ENCODE measurements at regions not wholly inside any gene's neighbourhood (a gene's known extent, or its start where the extent isn't known, plus 50 kb on each side); places are given as distances from the start of the nearest gene placed in this dataset.

DNA sequence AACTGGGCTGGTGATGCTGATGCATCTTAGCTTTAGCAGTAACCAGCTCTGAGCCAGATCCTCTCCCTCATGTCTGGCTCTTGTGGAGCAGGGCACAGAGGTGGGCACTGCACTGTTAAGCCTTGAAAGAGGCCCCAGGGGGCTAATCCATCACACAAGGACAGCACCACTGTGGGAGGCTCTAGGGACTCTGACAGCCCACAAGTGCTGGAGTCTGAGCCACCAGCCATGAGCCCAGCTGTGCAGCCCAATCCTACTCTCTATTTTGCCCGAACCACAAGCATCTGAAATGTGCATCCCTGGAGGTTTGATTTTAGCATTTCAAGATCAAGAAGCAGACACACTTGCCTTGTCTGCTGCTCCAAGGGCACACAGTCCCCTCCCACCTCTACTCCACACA is 407.1 kb upstream of the TRPC7 start:
- no peak for ATAC-seq
- TF ChIP-seq, protein P1, sequence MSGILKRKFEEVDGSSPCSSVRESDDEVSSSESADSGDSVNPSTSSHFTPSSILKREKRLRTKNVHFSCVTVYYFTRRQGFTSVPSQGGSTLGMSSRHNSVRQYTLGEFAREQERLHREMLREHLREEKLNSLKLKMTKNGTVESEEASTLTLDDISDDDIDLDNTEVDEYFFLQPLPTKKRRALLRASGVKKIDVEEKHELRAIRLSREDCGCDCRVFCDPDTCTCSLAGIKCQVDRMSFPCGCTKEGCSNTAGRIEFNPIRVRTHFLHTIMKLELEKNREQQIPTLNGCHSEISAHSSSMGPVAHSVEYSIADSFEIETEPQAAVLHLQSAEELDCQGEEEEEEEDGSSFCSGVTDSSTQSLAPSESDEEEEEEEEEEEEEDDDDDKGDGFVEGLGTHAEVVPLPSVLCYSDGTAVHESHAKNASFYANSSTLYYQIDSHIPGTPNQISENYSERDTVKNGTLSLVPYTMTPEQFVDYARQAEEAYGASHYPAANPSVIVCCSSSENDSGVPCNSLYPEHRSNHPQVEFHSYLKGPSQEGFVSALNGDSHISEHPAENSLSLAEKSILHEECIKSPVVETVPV (CRISPR knock-in tag; IDR thresholded peaks at IDR 0.05): no peak

DNA sequence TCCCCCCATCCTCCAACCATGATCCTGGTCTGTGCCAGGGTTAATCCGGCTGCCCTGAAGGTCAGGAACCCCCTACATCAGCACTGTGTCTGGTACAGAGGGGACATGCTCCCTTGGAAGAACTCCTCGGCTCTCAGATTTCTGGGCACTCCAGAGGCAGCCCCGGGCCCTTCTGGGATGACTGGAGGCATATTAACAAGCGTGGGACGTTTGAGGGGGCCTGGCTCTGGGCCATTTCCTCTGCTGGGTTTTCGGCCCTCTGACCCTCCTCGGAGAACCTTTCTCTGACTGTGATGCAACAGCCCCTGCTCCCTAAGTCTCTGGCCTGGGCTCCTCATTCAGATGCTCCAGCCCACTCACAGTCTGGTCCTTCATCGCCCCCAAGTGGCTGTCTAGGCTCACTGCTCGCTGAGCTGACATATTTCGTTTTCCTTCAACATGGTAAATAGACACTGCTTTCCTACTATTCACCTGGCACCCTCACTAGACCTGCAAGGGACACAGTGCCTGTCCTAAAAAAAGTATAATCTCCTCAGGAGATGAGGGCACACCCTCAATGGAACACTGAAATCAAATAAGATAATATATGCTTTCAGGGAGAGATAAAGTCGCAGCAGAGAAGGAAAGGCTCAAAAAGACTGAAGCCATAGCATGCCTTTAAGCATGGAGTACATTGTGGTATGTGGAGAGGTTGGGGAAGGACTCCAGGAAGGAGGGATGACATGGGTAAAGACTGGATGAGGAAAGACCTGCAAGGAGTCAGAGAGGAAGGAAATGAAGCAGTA is 404.7 kb upstream of the TRPC7 start:
- TF ChIP-seq GLIS3 (CRISPR knock-in tag; IDR thresholded peaks at IDR 0.05): no peak
- no peak for TF ChIP-seq TOX (CRISPR knock-in tag; IDR thresholded peaks at IDR 0.05; ENCODE audit: borderline replicate concordance)
- no peak for TF ChIP-seq OSR1 (CRISPR knock-in tag; IDR thresholded peaks at IDR 0.05)
- no peak for TF ChIP-seq ESRRG (CRISPR knock-in tag; IDR thresholded peaks at IDR 0.05)
- ATAC-seq: peak; percentile 98

DNA sequence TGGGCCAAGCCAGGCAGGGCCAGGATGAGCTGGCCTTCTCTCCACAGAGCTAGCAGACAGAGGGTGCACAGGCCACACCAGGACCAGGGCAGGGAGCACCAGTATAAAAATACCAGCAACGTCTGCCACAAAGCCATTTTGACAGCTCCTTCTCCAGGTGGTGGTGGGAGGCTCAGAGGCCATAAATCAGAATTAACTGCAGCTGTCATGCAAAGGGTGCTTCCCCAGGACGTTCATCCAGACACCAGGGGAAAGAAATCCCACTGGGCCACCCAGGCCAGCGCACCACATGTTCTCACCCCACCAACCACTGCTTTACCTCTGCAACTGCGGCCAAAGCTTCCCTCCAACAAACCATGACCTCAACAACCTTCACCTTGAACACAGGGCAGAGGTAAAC is 403.7 kb upstream of the TRPC7 start:
- TF ChIP-seq, protein P2, sequence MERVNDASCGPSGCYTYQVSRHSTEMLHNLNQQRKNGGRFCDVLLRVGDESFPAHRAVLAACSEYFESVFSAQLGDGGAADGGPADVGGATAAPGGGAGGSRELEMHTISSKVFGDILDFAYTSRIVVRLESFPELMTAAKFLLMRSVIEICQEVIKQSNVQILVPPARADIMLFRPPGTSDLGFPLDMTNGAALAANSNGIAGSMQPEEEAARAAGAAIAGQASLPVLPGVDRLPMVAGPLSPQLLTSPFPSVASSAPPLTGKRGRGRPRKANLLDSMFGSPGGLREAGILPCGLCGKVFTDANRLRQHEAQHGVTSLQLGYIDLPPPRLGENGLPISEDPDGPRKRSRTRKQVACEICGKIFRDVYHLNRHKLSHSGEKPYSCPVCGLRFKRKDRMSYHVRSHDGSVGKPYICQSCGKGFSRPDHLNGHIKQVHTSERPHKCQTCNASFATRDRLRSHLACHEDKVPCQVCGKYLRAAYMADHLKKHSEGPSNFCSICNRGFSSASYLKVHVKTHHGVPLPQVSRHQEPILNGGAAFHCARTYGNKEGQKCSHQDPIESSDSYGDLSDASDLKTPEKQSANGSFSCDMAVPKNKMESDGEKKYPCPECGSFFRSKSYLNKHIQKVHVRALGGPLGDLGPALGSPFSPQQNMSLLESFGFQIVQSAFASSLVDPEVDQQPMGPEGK (CRISPR knock-in tag; IDR thresholded peaks at IDR 0.05; ENCODE audit: borderline replicate concordance): no peak
- TF ChIP-seq ZNF70 (CRISPR knock-in tag; IDR thresholded peaks at IDR 0.05) (no peak), ZC3H10 (CRISPR knock-in tag; IDR thresholded peaks at IDR 0.05) (no peak), GLIS3 (CRISPR knock-in tag; IDR thresholded peaks at IDR 0.05) (no peak), ZFP3 (CRISPR knock-in tag; IDR thresholded peaks at IDR 0.05) (no peak), TOX (CRISPR knock-in tag; IDR thresholded peaks at IDR 0.05; ENCODE audit: borderline replicate concordance) (no peak), ZNF8 (CRISPR knock-in tag; IDR thresholded peaks at IDR 0.05) (no peak), PPARA (CRISPR knock-in tag; IDR thresholded peaks at IDR 0.05; ENCODE audit: borderline replicate concordance) (no peak), BACH2 (CRISPR knock-in tag; IDR thresholded peaks at IDR 0.05; ENCODE audit: borderline replicate concordance) (no peak), CSDC2 (CRISPR knock-in tag; IDR thresholded peaks at IDR 0.05) (no peak), RARB (CRISPR knock-in tag; IDR thresholded peaks at IDR 0.05) (no peak), ESRRG (CRISPR knock-in tag; IDR thresholded peaks at IDR 0.05) (no peak), TCF4 (CRISPR knock-in tag; IDR thresholded peaks at IDR 0.05; ENCODE audit: borderline replicate concordance) (no peak), ZFP30 (CRISPR knock-in tag; IDR thresholded peaks at IDR 0.05) (no peak), ISL1 (CRISPR knock-in tag; IDR thresholded peaks at IDR 0.05) (no peak)
- TF ChIP-seq, protein P3, sequence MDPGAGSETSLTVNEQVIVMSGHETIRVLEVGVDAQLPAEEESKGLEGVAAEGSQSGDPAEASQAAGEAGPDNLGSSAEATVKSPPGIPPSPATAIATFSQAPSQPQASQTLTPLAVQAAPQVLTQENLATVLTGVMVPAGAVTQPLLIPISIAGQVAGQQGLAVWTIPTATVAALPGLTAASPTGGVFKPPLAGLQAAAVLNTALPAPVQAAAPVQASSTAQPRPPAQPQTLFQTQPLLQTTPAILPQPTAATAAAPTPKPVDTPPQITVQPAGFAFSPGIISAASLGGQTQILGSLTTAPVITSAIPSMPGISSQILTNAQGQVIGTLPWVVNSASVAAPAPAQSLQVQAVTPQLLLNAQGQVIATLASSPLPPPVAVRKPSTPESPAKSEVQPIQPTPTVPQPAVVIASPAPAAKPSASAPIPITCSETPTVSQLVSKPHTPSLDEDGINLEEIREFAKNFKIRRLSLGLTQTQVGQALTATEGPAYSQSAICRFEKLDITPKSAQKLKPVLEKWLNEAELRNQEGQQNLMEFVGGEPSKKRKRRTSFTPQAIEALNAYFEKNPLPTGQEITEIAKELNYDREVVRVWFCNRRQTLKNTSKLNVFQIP (CRISPR knock-in tag; IDR thresholded peaks at IDR 0.05; ENCODE audit: borderline replicate concordance, low read depth): no peak
- TF ChIP-seq, protein P4, sequence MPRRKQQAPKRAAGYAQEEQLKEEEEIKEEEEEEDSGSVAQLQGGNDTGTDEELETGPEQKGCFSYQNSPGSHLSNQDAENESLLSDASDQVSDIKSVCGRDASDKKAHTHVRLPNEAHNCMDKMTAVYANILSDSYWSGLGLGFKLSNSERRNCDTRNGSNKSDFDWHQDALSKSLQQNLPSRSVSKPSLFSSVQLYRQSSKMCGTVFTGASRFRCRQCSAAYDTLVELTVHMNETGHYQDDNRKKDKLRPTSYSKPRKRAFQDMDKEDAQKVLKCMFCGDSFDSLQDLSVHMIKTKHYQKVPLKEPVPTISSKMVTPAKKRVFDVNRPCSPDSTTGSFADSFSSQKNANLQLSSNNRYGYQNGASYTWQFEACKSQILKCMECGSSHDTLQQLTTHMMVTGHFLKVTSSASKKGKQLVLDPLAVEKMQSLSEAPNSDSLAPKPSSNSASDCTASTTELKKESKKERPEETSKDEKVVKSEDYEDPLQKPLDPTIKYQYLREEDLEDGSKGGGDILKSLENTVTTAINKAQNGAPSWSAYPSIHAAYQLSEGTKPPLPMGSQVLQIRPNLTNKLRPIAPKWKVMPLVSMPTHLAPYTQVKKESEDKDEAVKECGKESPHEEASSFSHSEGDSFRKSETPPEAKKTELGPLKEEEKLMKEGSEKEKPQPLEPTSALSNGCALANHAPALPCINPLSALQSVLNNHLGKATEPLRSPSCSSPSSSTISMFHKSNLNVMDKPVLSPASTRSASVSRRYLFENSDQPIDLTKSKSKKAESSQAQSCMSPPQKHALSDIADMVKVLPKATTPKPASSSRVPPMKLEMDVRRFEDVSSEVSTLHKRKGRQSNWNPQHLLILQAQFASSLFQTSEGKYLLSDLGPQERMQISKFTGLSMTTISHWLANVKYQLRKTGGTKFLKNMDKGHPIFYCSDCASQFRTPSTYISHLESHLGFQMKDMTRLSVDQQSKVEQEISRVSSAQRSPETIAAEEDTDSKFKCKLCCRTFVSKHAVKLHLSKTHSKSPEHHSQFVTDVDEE (CRISPR knock-in tag; IDR thresholded peaks at IDR 0.05): no peak
- ATAC-seq: no peak

DNA sequence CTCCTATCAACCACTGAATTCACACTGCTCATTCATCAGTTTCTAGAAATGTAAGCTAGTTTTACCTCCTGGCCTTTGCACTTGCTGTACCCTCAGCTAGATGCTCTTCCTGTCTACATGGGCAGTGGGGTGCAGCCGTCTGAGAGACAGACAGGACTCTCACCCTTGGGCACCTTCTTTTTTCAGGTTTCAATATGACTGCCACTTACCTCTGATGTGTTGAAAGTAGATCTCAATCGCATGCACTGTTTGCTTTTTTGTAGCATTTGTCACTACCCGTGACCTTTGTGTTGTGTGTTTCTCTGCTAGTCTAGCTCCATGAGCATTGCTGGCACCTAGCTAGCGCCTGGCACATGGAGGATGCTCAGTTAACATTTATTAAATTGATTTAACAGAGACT is 403.1 kb upstream of the TRPC7 start:
- no peak for ATAC-seq
- TF ChIP-seq ISL1 (CRISPR knock-in tag; IDR thresholded peaks at IDR 0.05) (no peak), BACH2 (CRISPR knock-in tag; IDR thresholded peaks at IDR 0.05; ENCODE audit: borderline replicate concordance) (no peak), ZNF565 (CRISPR knock-in tag; conservative IDR thresholded peaks at IDR 0.05; ENCODE audit: low read depth) (no peak), ZFP3 (CRISPR knock-in tag; IDR thresholded peaks at IDR 0.05) (no peak), ESRRG (CRISPR knock-in tag; IDR thresholded peaks at IDR 0.05) (no peak), PPARA (CRISPR knock-in tag; IDR thresholded peaks at IDR 0.05; ENCODE audit: borderline replicate concordance) (no peak), CSDC2 (CRISPR knock-in tag; IDR thresholded peaks at IDR 0.05) (no peak)
- TF ChIP-seq, protein P4 (CRISPR knock-in tag; IDR thresholded peaks at IDR 0.05): no peak
- TF ChIP-seq, protein P5, sequence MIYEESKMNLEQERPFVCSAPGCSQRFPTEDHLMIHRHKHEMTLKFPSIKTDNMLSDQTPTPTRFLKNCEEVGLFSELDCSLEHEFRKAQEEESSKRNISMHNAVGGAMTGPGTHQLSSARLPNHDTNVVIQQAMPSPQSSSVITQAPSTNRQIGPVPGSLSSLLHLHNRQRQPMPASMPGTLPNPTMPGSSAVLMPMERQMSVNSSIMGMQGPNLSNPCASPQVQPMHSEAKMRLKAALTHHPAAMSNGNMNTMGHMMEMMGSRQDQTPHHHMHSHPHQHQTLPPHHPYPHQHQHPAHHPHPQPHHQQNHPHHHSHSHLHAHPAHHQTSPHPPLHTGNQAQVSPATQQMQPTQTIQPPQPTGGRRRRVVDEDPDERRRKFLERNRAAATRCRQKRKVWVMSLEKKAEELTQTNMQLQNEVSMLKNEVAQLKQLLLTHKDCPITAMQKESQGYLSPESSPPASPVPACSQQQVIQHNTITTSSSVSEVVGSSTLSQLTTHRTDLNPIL (CRISPR knock-in tag; IDR thresholded peaks at IDR 0.05; ENCODE audit: low read depth): no peak

Data from SK-N-SH treated with all-trans-retinoic acid at 6 μM for 48 hours (cell line).